ENCODE measurements at regions not wholly inside any gene's neighbourhood (a gene's known extent, or its start where the extent isn't known, plus 50 kb on each side); places are given as distances from the start of the nearest gene placed in this dataset.

DNA sequence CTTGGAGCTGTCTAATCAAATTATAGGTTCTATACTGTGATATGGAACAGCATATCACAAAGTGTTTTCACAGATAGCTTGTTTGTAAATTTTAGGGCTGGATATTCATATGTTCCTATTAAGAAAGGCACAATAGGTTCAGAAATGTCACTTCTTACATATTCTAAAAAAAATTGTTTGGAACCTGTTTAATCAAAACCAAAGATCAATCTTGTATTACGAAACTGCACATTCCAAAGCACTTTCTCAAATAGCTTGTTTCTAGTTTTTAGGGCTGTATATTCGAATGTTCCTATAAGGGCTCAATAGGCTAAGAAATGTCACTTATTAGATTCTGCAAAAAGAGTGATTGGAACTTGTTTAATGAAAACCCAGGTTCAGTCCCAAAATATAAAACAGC lies 67.4 kb upstream of the OSBPL11 start:
- no peak for TF ChIP-seq SUZ12 (IDR thresholded peaks at IDR 0.05)
- no peak for TF ChIP-seq BHLHE40 (IDR thresholded peaks at IDR 0.05; ENCODE audit: borderline replicate concordance)
- no peak for TF ChIP-seq SP1 (IDR thresholded peaks at IDR 0.05)
- TF ChIP-seq ELF4 (IDR thresholded peaks at IDR 0.05), result no peak
- TF ChIP-seq FOXA1 (IDR thresholded peaks at IDR 0.05), result no peak
- no peak for TF ChIP-seq TARDBP (IDR thresholded peaks at IDR 0.05)
- TF ChIP-seq HDGF (IDR thresholded peaks at IDR 0.05; ENCODE audit: borderline replicate concordance), result no peak
- TF ChIP-seq LEF1 (IDR thresholded peaks at IDR 0.05; ENCODE audit: borderline replicate concordance), result no peak
- no peak for TF ChIP-seq FOXM1 (IDR thresholded peaks at IDR 0.05; ENCODE audit: borderline replicate concordance)
- TF ChIP-seq NFRKB (IDR thresholded peaks at IDR 0.05), result no peak
- no peak for TF ChIP-seq ZNF384 (IDR thresholded peaks at IDR 0.05)
- no peak for TF ChIP-seq FOXK2 (IDR thresholded peaks at IDR 0.05)
- no peak for TF ChIP-seq CTBP1 (IDR thresholded peaks at IDR 0.05; ENCODE audit: borderline replicate concordance)
